OCI-LY1 (cell line): ENCODE measurements at regions not wholly inside any gene's neighbourhood (a gene's known extent, or its start where the extent isn't known, plus 50 kb on each side); places are given as distances from the start of the nearest gene placed in this dataset.

Source experiments
- H2AFZ ChIP-seq: fragments of 200-600 bp; sonication (generic), shearing (Covaris generic); 2 replicates; pipeline ENCODE4 v1.6.0; 2014; ENCODE audit warnings: antibody characterized with exemption, mild to moderate bottlenecking, low read length
- H3F3A ChIP-seq: fragments of 200-600 bp; sonication (generic), shearing (Covaris generic); 2 replicates; pipeline ENCODE4 v1.6.0; 2014; ENCODE audit warnings: mild to moderate bottlenecking, antibody characterized with exemption, low read length, moderate library complexity; ENCODE audit not compliant: insufficient read depth
- H3K27ac ChIP-seq: fragments of 200-600 bp; sonication (generic); 2 replicates; pipeline ENCODE4 v1.5.1; 2014; ENCODE audit warnings: low read length, mixed run types, mild to moderate bottlenecking, low read depth; ENCODE audit not compliant: poor library complexity, severe bottlenecking
- H3K27me3 ChIP-seq: fragments of 200-600 bp; sonication (generic); 2 replicates; pipeline ENCODE4 v1.6.0; 2014; ENCODE audit warnings: antibody characterized with exemption, mild to moderate bottlenecking, low read length, moderate library complexity; ENCODE audit not compliant: insufficient read depth
- H3K36me3 ChIP-seq: fragments of 200-600 bp; sonication (generic); 2 replicates; pipeline ENCODE4 v1.6.1; 2014; ENCODE audit warnings: mild to moderate bottlenecking, antibody characterized with exemption, low read length, moderate library complexity, mixed read lengths; ENCODE audit not compliant: insufficient read depth
- H3K4me1 ChIP-seq: fragments of 200-600 bp; sonication (generic); 2 replicates; pipeline ENCODE4 v1.5.1; 2014; ENCODE audit warnings: mild to moderate bottlenecking, low read length, moderate library complexity; ENCODE audit not compliant: insufficient read depth, severe bottlenecking
- H3K4me2 ChIP-seq: fragments of 200-600 bp; sonication (generic), shearing (Covaris generic); 2 replicates; pipeline ENCODE4 v1.6.1; 2014; ENCODE audit warnings: low read length
- H3K4me3 ChIP-seq: fragments of 200-600 bp; sonication (generic); 2 replicates; pipeline ENCODE4 v1.5.1; 2014; ENCODE audit warnings: low read length, low read depth, mild to moderate bottlenecking, mixed read lengths; ENCODE audit not compliant: poor library complexity, severe bottlenecking
- H3K79me2 ChIP-seq: fragments of 200-600 bp; shearing (Covaris generic); 2 replicates; pipeline ENCODE4 v1.6.1; 2016; ENCODE audit warnings: mixed run types, low read length, mixed read lengths; ENCODE audit not compliant: insufficient read depth
- H3K9ac ChIP-seq: fragments of 200-600 bp; sonication (generic), shearing (Covaris generic); 2 replicates; pipeline ENCODE4 v1.6.1; 2014; ENCODE audit warnings: mild to moderate bottlenecking, low read length, mixed read lengths
- H3K9me2 ChIP-seq: fragments of 200-600 bp; sonication (generic), shearing (Covaris generic); 2 replicates; pipeline ENCODE4 v1.6.1; 2014; ENCODE audit warnings: low read depth, mild to moderate bottlenecking, low read length, mixed read lengths
- H3K9me3 ChIP-seq: fragments of 200-600 bp; shearing (Covaris generic); 2 replicates; pipeline ENCODE4 v1.6.1; 2014; ENCODE audit warnings: low read length, mixed read lengths
- H4K20me1 ChIP-seq: fragments of 200-600 bp; sonication (generic), shearing (Covaris generic); 2 replicates; pipeline ENCODE4 v1.6.0; 2016; ENCODE audit warnings: mild to moderate bottlenecking, low read length; ENCODE audit not compliant: insufficient read depth
- EZH2 ChIP-seq: fragments of 200-600 bp; sonication (generic), shearing (Covaris generic); IDR thresholded peaks from 2 replicates; pipeline ENCODE4 v1.8.0; 2017; ENCODE audit warnings: borderline replicate concordance, mixed run types, mild to moderate bottlenecking, antibody characterized with exemption, low read length, moderate library complexity, mixed read lengths
- TF ChIP-seq, protein P1 (sequence below): fragments of 200-600 bp; sonication (generic), shearing (Covaris generic); IDR thresholded peaks from 2 replicates; pipeline ENCODE4 v1.5.1; 2017; ENCODE audit warnings: mild to moderate bottlenecking, antibody characterized with exemption, low read length, moderate library complexity, mixed read lengths

DNA sequence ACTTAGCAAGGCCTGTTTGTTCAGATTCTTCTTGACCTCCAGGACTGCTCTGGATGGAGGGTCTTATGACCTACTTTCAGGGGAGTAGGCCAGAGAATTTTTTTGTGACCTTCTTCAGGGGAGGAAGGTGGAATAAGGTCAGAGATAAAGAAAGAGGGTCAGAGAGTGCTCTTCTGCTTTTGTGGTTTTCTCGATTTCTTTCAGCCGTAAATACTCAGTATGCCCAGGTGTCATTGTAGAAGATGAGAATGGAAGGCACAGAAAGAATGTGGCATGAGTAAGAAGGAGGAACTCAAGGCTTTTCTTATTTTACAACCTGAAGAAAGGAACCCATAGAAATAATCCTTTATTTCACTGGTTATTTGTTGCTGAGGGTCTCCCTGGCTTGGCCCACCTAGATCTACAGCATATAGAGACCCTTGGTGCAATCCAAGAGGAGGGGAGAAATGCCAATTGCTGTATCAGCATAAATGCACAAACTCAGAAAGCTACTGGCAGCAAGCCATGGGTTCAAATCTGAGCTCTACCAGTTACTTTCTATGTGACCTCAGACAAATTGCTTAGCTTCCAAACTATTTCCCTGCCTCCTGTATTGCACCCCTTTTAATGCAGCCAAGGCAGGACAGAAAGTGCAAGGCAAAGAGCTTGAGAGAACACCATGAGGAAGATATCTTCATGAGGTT, 68.0 kb downstream of the OLIG3 start:
- H4K20me1 ChIP-seq, result no peaks in the 10 kb centered on the region
- H3K27me3 ChIP-seq, result no peaks in the 10 kb centered on the region
- H3K4me1 ChIP-seq, result no peaks in the 10 kb centered on the region
- H3K79me2 ChIP-seq, result no peaks in the 10 kb centered on the region
- no peak overlapping the region for H3K4me2 ChIP-seq
- H3K36me3 ChIP-seq, result no peaks in the 10 kb centered on the region
- no peak overlapping the region for H2AFZ ChIP-seq
- H3F3A ChIP-seq, result no peaks in the 10 kb centered on the region
- no peaks in the 10 kb centered on the region for H3K9me2 ChIP-seq
- TF ChIP-seq, protein P1, sequence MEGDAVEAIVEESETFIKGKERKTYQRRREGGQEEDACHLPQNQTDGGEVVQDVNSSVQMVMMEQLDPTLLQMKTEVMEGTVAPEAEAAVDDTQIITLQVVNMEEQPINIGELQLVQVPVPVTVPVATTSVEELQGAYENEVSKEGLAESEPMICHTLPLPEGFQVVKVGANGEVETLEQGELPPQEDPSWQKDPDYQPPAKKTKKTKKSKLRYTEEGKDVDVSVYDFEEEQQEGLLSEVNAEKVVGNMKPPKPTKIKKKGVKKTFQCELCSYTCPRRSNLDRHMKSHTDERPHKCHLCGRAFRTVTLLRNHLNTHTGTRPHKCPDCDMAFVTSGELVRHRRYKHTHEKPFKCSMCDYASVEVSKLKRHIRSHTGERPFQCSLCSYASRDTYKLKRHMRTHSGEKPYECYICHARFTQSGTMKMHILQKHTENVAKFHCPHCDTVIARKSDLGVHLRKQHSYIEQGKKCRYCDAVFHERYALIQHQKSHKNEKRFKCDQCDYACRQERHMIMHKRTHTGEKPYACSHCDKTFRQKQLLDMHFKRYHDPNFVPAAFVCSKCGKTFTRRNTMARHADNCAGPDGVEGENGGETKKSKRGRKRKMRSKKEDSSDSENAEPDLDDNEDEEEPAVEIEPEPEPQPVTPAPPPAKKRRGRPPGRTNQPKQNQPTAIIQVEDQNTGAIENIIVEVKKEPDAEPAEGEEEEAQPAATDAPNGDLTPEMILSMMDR, result no peak
- no peak for TF ChIP-seq EZH2
- no peak overlapping the region for H3K27ac ChIP-seq
- H3K9ac ChIP-seq, result no peak overlapping the region
- no peaks in the 10 kb centered on the region for H3K9me3 ChIP-seq
- no peak overlapping the region for H3K4me3 ChIP-seq

DNA sequence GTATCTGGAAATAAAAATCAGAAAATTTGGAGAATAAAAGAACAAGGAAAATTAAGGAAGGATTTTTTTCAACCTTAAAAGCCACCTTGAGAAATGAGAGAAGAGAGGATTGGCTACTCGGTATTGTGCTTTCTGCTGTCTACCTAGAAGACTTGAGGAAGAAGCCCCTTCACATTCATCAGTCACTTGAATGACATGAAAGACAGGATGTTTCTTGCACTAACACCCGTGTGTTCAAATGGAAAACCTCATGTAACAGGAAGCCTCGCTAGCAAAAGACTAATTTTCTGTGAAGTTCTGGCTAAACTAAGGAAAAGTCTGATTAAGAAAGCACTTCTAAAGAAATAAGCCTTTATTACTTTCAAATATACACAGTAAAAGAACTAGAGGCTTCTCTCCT, 69.9 kb downstream of the OLIG3 start:
- Histone ChIP-seq H3K9me3 (no peaks in the 10 kb centered on the region), H3K27ac (no peak overlapping the region), H3K27me3 (no peaks in the 10 kb centered on the region), H3K4me2 (no peak overlapping the region), H2AFZ (no peak overlapping the region), H3F3A (no peaks in the 10 kb centered on the region), H3K36me3 (no peaks in the 10 kb centered on the region), H3K79me2 (no peaks in the 10 kb centered on the region), H3K9ac (no peak overlapping the region), H3K4me3 (no peak overlapping the region), H4K20me1 (no peaks in the 10 kb centered on the region), H3K4me1 (no peaks in the 10 kb centered on the region), H3K9me2 (no peaks in the 10 kb centered on the region)
- TF ChIP-seq, protein P1, result no peak
- TF ChIP-seq EZH2, result no peak

- Histone ChIP-seq H3K4me2 (no peak overlapping the region), H3K79me2 (no peaks in the 10 kb centered on the region), H2AFZ (no peak overlapping the region), H3F3A (no peaks in the 10 kb centered on the region), H3K9ac (no peak overlapping the region), H3K4me3 (no peak overlapping the region), H3K27me3 (no peaks in the 10 kb centered on the region), H3K36me3 (no peaks in the 10 kb centered on the region), H3K9me2 (no peaks in the 10 kb centered on the region), H3K9me3 (no peaks in the 10 kb centered on the region), H3K4me1 (no peaks in the 10 kb centered on the region), H3K27ac (no peak overlapping the region), H4K20me1 (no peaks in the 10 kb centered on the region)
- no peak for TF ChIP-seq EZH2
These were observed 70.6 kb downstream of the OLIG3 start for GRCh38 chr6:137423451-137424168.
